ENCODE measurements at regions not wholly inside any gene's neighbourhood (a gene's known extent, or its start where the extent isn't known, plus 50 kb on each side); places are given as distances from the start of the nearest gene placed in this dataset.

DNA sequence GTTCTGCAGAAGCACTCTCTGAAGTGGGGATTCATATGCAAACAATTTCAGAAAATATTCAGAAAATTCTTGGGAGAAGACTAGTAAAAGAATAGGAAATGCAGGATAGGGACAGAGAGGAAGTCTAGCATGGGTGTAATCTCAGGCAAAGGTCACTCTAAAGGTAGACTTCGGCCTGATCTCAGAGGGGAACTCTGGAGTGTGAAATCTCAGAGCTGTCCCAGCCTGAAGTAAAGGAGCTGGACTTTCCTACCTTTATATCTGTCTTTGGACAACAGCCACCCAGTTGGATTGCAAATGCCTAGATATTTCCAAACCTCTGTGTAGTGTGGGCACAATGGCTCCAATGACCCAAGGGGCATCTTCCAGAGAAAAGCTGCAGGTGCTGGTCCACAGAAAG, 379.8 kb downstream of the GPATCH2 start:
- TF ChIP-seq EZH2phosphoT487 (IDR thresholded peaks at IDR 0.05; ENCODE audit: low read depth) = no peak
- TF ChIP-seq, protein P1, sequence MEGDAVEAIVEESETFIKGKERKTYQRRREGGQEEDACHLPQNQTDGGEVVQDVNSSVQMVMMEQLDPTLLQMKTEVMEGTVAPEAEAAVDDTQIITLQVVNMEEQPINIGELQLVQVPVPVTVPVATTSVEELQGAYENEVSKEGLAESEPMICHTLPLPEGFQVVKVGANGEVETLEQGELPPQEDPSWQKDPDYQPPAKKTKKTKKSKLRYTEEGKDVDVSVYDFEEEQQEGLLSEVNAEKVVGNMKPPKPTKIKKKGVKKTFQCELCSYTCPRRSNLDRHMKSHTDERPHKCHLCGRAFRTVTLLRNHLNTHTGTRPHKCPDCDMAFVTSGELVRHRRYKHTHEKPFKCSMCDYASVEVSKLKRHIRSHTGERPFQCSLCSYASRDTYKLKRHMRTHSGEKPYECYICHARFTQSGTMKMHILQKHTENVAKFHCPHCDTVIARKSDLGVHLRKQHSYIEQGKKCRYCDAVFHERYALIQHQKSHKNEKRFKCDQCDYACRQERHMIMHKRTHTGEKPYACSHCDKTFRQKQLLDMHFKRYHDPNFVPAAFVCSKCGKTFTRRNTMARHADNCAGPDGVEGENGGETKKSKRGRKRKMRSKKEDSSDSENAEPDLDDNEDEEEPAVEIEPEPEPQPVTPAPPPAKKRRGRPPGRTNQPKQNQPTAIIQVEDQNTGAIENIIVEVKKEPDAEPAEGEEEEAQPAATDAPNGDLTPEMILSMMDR (IDR thresholded peaks at IDR 0.05; ENCODE audit: low read depth, low read length) = no peak
- H3K79me2 ChIP-seq (ENCODE audit: low read length) = no peaks in the 10 kb centered on the region
- no peaks in the 10 kb centered on the region for H3K4me1 ChIP-seq (ENCODE audit: low read length)
- no peak overlapping the region for H3K4me3 ChIP-seq (ENCODE audit: low read length)
- peaks cover 9% of the 10 kb centered on the region; the same call in 1 of the 2 replicates for H3K27me3 ChIP-seq (ENCODE audit: low read depth, low read length)
- H3K9me3 ChIP-seq (ENCODE audit: insufficient read depth, low read length) = no peaks in the 10 kb centered on the region
- no peak overlapping the region for H3K4me2 ChIP-seq (ENCODE audit: low read length)
- no peaks in the 10 kb centered on the region for H4K20me1 ChIP-seq (ENCODE audit: insufficient read depth, low read length)
- no peaks in the 10 kb centered on the region for H3K36me3 ChIP-seq (replicated peaks; ENCODE audit: low read depth, low read length)
- H3K9ac ChIP-seq (ENCODE audit: low read length) = no peak overlapping the region
- H3K27ac ChIP-seq (ENCODE audit: low read length) = no peak overlapping the region
- no peak overlapping the region for H2AFZ ChIP-seq (ENCODE audit: low read depth, low read length)

GRCh38 chr1:217249857-217250256, 381.0 kb downstream of the GPATCH2 start:
- Histone ChIP-seq H3K4me1 (ENCODE audit: low read length) (no peaks in the 10 kb centered on the region), H3K9me3 (ENCODE audit: insufficient read depth, low read length) (no peaks in the 10 kb centered on the region), H3K27me3 (ENCODE audit: low read depth, low read length) (peaks cover 9% of the 10 kb centered on the region; the same call in 1 of the 2 replicates), H3K4me3 (ENCODE audit: low read length) (no peak overlapping the region), H2AFZ (ENCODE audit: low read depth, low read length) (no peak overlapping the region), H3K4me2 (ENCODE audit: low read length) (no peak overlapping the region), H3K79me2 (ENCODE audit: low read length) (no peaks in the 10 kb centered on the region), H3K27ac (ENCODE audit: low read length) (no peak overlapping the region), H4K20me1 (ENCODE audit: insufficient read depth, low read length) (no peaks in the 10 kb centered on the region), H3K9ac (ENCODE audit: low read length) (no peak overlapping the region), H3K36me3 (replicated peaks; ENCODE audit: low read depth, low read length) (no peaks in the 10 kb centered on the region)
- TF ChIP-seq, protein P1 (IDR thresholded peaks at IDR 0.05; ENCODE audit: low read depth, low read length) = no peak
- TF ChIP-seq EZH2phosphoT487 (IDR thresholded peaks at IDR 0.05; ENCODE audit: low read depth) = no peak

DNA sequence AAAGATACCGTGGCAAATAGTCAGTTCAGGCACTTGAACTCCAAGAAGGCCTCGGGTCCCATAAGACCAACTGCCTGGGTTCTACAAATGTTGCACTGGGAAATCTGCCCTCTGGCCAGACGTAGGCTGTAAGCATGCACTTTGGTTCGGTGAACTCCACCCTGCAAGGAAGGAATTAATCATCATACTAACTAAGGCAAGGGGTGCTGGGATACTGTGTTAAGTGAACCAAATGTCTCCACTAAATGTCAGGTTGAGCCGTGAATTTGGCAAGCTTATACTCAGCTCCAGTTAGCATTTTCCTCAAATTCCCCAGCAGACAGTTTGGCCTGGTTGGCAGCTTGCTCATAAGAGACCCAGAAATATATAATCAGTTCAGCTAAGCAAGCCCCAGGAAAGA, 385.9 kb downstream of the GPATCH2 start:
- Histone ChIP-seq H3K9me3 (ENCODE audit: insufficient read depth, low read length) (no peaks in the 10 kb centered on the region), H3K27me3 (ENCODE audit: low read depth, low read length) (no peaks in the 10 kb centered on the region), H3K4me3 (ENCODE audit: low read length) (no peak overlapping the region), H3K79me2 (ENCODE audit: low read length) (no peaks in the 10 kb centered on the region), H2AFZ (ENCODE audit: low read depth, low read length) (no peak overlapping the region), H3K4me2 (ENCODE audit: low read length) (no peak overlapping the region), H3K4me1 (ENCODE audit: low read length) (no peaks in the 10 kb centered on the region), H3K36me3 (replicated peaks; ENCODE audit: low read depth, low read length) (no peaks in the 10 kb centered on the region), H3K27ac (ENCODE audit: low read length) (no peak overlapping the region), H4K20me1 (ENCODE audit: insufficient read depth, low read length) (no peaks in the 10 kb centered on the region), H3K9ac (ENCODE audit: low read length) (no peak overlapping the region)
- TF ChIP-seq EZH2phosphoT487 (IDR thresholded peaks at IDR 0.05; ENCODE audit: low read depth) = no peak
- TF ChIP-seq, protein P1 (IDR thresholded peaks at IDR 0.05; ENCODE audit: low read depth, low read length) = no peak

- Histone ChIP-seq H3K36me3 (replicated peaks; ENCODE audit: low read depth, low read length) (no peaks in the 10 kb centered on the region), H3K9ac (ENCODE audit: low read length) (no peak overlapping the region), H3K4me2 (ENCODE audit: low read length) (no peak overlapping the region), H3K4me3 (ENCODE audit: low read length) (no peak overlapping the region), H3K79me2 (ENCODE audit: low read length) (no peaks in the 10 kb centered on the region), H3K9me3 (ENCODE audit: insufficient read depth, low read length) (no peaks in the 10 kb centered on the region), H4K20me1 (ENCODE audit: insufficient read depth, low read length) (no peaks in the 10 kb centered on the region), H2AFZ (ENCODE audit: low read depth, low read length) (no peak overlapping the region), H3K27me3 (ENCODE audit: low read depth, low read length) (no peaks in the 10 kb centered on the region), H3K27ac (ENCODE audit: low read length) (no peak overlapping the region), H3K4me1 (ENCODE audit: low read length) (no peaks in the 10 kb centered on the region)
- TF ChIP-seq EZH2phosphoT487 (IDR thresholded peaks at IDR 0.05; ENCODE audit: low read depth) = no peak
- TF ChIP-seq, protein P1 (IDR thresholded peaks at IDR 0.05; ENCODE audit: low read depth, low read length) = no peak
These were observed 390.2 kb downstream of the GPATCH2 start for GRCh38 chr1:217240656-217241055.

Data from OCI-LY3 (cell line).